ENCODE measurements at regions not wholly inside any gene's neighbourhood (a gene's known extent, or its start where the extent isn't known, plus 50 kb on each side); places are given as distances from the start of the nearest gene placed in this dataset.

- no peak for TF ChIP-seq CTCF (IDR thresholded peaks at IDR 0.05; ENCODE audit: low read length)
- TF ChIP-seq EZH2phosphoT487 (IDR thresholded peaks at IDR 0.05; ENCODE audit: low read length) = no peak
- no peak for TF ChIP-seq EZH2 (optimal IDR thresholded peaks at IDR 0.05; ENCODE audit: low read depth, low read length)
Observed at GRCh38 chr16:87054856-87055255, 262.3 kb downstream of the C16orf95 start.
